HL-60 (cell line): ENCODE measurements at regions not wholly inside any gene's neighbourhood (a gene's known extent, or its start where the extent isn't known, plus 50 kb on each side); places are given as distances from the start of the nearest gene placed in this dataset.

Experiments
- GABPA ChIP-seq: IDR thresholded peaks from 2 replicates; pipeline ENCODE4 v1.6.1; 2012; ENCODE audit warnings: low read depth
- POLR2AphosphoS5 ChIP-seq: IDR thresholded peaks from 2 replicates; pipeline ENCODE4 v1.6.1; 2012; ENCODE audit warnings: low read depth
- TF ChIP-seq, protein P1 (sequence below): IDR thresholded peaks from one replicate; pipeline ENCODE4 v1.5.1; 2011; ENCODE audit warnings: low read length, control low read depth, inconsistent platforms; ENCODE audit not compliant: insufficient read depth

DNA sequence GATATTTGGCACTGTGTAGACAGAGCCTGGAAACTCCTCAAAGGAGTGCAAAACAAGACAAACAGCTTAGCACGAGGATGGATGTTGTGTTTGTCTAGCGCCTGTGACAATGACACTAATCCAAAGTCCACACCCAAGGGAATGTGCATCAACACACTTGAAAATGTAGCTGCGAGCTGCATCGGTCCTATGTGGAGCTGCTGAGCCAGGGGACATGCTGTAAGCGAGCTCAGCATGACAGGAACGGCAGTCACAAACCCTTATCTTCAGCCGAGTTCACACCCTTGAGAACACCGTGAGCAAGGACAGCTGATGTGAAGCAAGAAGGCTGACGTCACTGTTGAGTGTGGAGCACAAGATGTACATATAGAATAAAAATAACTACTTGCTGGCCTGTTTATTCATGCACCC, 684.3 kb downstream of the QKI start:
- TF ChIP-seq, protein P1, sequence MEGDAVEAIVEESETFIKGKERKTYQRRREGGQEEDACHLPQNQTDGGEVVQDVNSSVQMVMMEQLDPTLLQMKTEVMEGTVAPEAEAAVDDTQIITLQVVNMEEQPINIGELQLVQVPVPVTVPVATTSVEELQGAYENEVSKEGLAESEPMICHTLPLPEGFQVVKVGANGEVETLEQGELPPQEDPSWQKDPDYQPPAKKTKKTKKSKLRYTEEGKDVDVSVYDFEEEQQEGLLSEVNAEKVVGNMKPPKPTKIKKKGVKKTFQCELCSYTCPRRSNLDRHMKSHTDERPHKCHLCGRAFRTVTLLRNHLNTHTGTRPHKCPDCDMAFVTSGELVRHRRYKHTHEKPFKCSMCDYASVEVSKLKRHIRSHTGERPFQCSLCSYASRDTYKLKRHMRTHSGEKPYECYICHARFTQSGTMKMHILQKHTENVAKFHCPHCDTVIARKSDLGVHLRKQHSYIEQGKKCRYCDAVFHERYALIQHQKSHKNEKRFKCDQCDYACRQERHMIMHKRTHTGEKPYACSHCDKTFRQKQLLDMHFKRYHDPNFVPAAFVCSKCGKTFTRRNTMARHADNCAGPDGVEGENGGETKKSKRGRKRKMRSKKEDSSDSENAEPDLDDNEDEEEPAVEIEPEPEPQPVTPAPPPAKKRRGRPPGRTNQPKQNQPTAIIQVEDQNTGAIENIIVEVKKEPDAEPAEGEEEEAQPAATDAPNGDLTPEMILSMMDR = no peak
- TF ChIP-seq POLR2AphosphoS5 (no peak), GABPA (no peak)
